Fibroblast of pulmonary artery (primary cell): ENCODE measurements at regions not wholly inside any gene's neighbourhood (a gene's known extent, or its start where the extent isn't known, plus 50 kb on each side); places are given as distances from the start of the nearest gene placed in this dataset.

ENCODE experiments used
- DNase-seq: peaks from one replicate; pipeline ENCODE4 v3.0.0-alpha.2; 2010; ENCODE audit warnings: low read depth
- H3K4me3 ChIP-seq: replicated peaks from 2 replicates; pipeline ENCODE4 v1.5.1; 2011; ENCODE audit warnings: low read depth, mild to moderate bottlenecking, control low read depth, low read length, moderate library complexity
- TF ChIP-seq, protein P1 (sequence below): IDR thresholded peaks from 2 replicates; pipeline ENCODE4 v1.5.1; 2011; ENCODE audit warnings: mild to moderate bottlenecking, control low read depth, low read length, inconsistent platforms; ENCODE audit errors: missing control alignments

DNA sequence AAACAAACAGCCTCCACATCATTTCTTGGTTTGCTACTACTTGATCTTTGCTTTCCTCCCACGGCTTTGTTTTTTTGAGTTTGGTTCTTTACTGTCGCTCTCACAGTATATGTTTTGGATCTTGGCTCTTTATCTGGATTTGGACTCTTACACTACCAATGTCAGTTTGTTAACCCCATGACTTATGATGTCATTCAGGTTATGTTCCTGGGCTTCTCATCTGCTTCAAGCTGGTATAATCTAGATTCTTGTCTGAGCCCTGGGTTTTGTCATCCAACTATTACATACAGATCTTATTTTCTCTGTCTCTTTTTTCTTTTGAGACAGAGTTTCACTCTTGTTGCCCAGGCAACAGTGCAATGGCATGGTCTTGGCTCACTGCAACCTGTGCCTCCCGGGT, 482.9 kb upstream of the TEX13C start:
- TF ChIP-seq, protein P1, sequence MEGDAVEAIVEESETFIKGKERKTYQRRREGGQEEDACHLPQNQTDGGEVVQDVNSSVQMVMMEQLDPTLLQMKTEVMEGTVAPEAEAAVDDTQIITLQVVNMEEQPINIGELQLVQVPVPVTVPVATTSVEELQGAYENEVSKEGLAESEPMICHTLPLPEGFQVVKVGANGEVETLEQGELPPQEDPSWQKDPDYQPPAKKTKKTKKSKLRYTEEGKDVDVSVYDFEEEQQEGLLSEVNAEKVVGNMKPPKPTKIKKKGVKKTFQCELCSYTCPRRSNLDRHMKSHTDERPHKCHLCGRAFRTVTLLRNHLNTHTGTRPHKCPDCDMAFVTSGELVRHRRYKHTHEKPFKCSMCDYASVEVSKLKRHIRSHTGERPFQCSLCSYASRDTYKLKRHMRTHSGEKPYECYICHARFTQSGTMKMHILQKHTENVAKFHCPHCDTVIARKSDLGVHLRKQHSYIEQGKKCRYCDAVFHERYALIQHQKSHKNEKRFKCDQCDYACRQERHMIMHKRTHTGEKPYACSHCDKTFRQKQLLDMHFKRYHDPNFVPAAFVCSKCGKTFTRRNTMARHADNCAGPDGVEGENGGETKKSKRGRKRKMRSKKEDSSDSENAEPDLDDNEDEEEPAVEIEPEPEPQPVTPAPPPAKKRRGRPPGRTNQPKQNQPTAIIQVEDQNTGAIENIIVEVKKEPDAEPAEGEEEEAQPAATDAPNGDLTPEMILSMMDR: no peak
- no peak overlapping the region for H3K4me3 ChIP-seq
- no peak for DNase-seq

DNA sequence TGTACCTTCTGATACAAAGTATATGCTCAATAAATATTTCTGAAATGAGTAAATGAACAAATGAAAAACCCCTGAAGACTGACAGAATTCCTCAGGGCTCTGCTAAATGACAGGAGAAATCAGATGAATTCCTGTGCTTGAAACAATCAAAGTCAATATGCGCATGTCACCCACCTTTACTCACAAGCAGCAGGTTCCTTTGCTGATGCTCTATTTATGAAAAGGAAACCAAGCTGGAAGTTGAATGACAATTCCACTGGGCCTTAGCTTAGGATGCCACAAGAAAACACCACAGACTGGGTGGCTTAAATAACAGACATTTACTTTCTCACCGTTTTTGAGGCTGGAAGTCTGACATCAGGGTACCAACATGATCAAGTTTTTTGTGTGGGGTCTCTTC, 477.5 kb upstream of the TEX13C start:
- H3K4me3 ChIP-seq: no peak overlapping the region
- DNase-seq: no peak
- TF ChIP-seq, protein P1: no peak

DNA sequence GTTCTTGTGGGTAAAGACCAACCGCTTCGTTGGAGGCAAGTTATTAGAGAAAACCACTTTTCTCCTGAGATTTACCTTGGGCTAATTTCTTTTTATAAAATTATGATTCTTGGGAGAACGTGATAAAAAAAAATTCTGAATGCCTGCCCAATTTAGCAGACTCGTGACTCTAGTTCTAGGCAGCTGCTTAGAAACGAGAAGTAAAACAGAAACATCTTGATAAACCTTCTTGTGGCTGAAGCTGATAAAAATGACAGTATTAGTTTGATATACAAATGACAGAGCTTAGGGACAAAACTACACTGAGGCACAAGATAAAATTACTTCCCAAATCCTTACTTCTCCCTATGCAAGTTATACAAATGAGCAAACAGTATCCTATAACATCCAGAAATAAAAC, 458.9 kb upstream of the TEX13C start:
- TF ChIP-seq, protein P1: no peak
- H3K4me3 ChIP-seq: no peak overlapping the region
- no peak for DNase-seq

DNA sequence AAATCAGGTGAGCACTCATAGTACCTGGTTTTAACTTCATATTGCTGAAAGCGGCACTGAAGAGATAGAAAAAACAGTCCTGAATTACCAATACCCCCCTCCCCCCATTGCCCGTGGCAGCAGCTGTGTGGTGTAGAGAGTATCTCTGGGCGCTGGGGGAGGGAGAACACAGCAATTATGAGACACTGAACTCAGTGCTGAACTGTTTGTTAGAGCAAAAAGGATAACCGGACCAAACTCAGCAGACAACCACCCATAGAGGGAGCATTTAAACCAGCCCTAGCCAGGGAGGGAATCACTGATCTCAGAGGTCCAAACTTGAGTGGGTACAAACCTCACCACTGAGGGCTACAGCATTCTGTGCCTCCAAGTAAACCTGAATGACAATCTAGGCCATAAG, 457.4 kb upstream of the TEX13C start:
- no peak for DNase-seq
- TF ChIP-seq, protein P1: no peak
- H3K4me3 ChIP-seq: no peak overlapping the region

DNA sequence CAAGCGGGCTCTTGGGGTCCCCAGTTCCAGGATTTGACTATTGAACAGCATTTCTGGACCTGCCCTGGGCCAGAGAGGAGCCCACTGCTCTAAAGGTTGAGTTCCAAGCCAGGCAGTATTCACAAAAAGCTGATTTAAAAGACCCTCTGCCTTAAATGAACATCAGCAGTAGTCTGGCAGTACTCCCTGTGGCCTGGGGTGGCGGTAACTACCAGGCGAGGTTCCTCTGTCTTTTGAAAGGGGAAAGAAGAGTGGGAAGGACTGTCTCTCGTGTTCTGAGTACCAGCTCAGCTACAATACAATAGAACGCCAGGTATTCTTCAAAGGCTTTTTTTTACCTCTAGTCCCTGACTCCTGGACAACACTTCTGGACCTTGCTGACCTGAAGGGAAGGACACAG, 456.4 kb upstream of the TEX13C start:
- TF ChIP-seq, protein P1: no peak
- H3K4me3 ChIP-seq: no peak overlapping the region
- DNase-seq: no peak

DNA sequence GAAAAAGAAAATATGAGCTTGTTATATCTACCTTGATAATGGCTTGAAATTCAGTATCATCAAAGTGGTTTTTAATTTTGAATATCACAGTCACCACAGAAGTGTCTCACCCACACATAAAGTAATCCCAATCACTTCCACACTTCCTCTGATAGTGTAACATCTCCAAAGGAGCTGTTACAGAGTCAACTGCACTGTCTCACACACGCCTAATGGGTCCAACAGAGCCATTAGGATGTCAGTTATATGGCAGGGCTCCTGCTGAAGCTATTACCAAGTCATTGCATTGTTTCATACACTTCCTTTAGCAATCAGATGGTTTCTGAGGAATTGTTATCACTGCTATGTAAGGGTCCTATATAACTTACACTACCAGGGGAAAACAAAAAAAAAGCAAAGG, 432.1 kb upstream of the TEX13C start:
- H3K4me3 ChIP-seq: no peak overlapping the region
- TF ChIP-seq, protein P1: no peak
- no peak for DNase-seq

DNA sequence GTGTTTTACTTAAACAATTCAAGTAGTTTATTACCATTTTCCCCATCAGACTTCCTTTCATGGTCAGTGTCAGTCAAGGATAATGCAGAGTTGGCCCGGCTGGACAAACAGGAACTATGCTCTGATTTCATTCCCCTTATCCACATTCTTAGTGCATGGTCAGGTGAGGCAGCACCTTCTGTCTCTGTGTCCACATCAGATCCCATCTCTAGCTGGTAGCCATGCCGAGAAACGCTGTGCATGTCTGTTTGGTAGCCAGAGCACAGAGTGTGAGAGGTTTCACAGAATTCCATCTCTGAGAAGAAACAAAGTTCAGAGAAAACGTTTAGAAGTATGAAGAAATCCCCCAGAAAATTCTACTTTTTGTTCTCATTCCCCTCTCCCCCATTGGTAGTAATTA, 423.7 kb upstream of the TEX13C start:
- no peak for DNase-seq
- H3K4me3 ChIP-seq: no peak overlapping the region
- TF ChIP-seq, protein P1: no peak
